ENCODE measurements at regions not wholly inside any gene's neighbourhood (a gene's known extent, or its start where the extent isn't known, plus 50 kb on each side); places are given as distances from the start of the nearest gene placed in this dataset.

GRCh38 chr7:17685141-17685540 is 255.2 kb downstream of the SNX13 start:
- TF ChIP-seq CTCF (IDR thresholded peaks at IDR 0.05) = no peak
- intact Hi-C loops (cut with DNase I) = loop anchor here (10.0 kb wide), 1 partner anchor 1070 kb away; no protein-coding TSS in a partner anchor
- H3K27me3 ChIP-seq = no peaks in the 10 kb centered on the region
- DNase-seq (ENCODE audit: low spot score in 2 of 2) = no peak
- H3K4me3 ChIP-seq = no peak overlapping the region
- H3K27ac ChIP-seq = no peak overlapping the region
- no peaks in the 10 kb centered on the region for H3K9me3 ChIP-seq
- H3K4me1 ChIP-seq = peaks cover 2 to 13% of the 10 kb centered on the region in 2 donors
- H3K36me3 ChIP-seq = no peaks in the 10 kb centered on the region

GRCh38 chr7:17687361-17687760 is 252.9 kb downstream of the SNX13 start:
- no peak for TF ChIP-seq CTCF (IDR thresholded peaks at IDR 0.05)
- Histone ChIP-seq H3K4me1 (peaks cover 1 to 5% of the 10 kb centered on the region in 2 donors), H3K9me3 (no peaks in the 10 kb centered on the region), H3K4me3 (no peak overlapping the region), H3K27ac (no peak overlapping the region), H3K27me3 (no peaks in the 10 kb centered on the region), H3K36me3 (no peaks in the 10 kb centered on the region)
- intact Hi-C loops (cut with DNase I) = loop anchor here (10.0 kb wide), 1 partner anchor 1067 kb away; no protein-coding TSS in a partner anchor
- no peak for DNase-seq (ENCODE audit: low spot score in 2 of 2)

GRCh38 chr7:17689361-17689902 is 250.9 kb downstream of the SNX13 start:
- no peak overlapping the region for H3K27ac ChIP-seq
- no peaks in the 10 kb centered on the region for H3K9me3 ChIP-seq
- no peaks in the 10 kb centered on the region for H3K36me3 ChIP-seq
- no peak for TF ChIP-seq CTCF (IDR thresholded peaks at IDR 0.05)
- no peaks in the 10 kb centered on the region for H3K27me3 ChIP-seq
- intact Hi-C loops (cut with DNase I) = loop anchor here (10.0 kb wide), 1 partner anchor 1065 kb away; no protein-coding TSS in a partner anchor
- DNase-seq (ENCODE audit: low spot score in 2 of 2) = no peak
- no peaks in the 10 kb centered on the region for H3K4me1 ChIP-seq
- no peak overlapping the region for H3K4me3 ChIP-seq

GRCh38 chr7:17690030-17690429 is 250.3 kb downstream of the SNX13 start:
- H3K36me3 ChIP-seq = no peaks in the 10 kb centered on the region
- no peaks in the 10 kb centered on the region for H3K4me1 ChIP-seq
- no peak overlapping the region for H3K4me3 ChIP-seq
- no peaks in the 10 kb centered on the region for H3K9me3 ChIP-seq
- no peak for DNase-seq (ENCODE audit: low spot score in 2 of 2)
- no peak for TF ChIP-seq CTCF (IDR thresholded peaks at IDR 0.05)
- H3K27me3 ChIP-seq = no peaks in the 10 kb centered on the region
- H3K27ac ChIP-seq = no peak overlapping the region
- intact Hi-C loops (cut with DNase I) = no loop called here

- intact Hi-C loops (cut with DNase I) = no loop called here
- no peaks in the 10 kb centered on the region for H3K27me3 ChIP-seq
- TF ChIP-seq CTCF (IDR thresholded peaks at IDR 0.05) = no peak
- no peak overlapping the region for H3K4me3 ChIP-seq
- H3K9me3 ChIP-seq = peaks cover 17 to 23% of the 10 kb centered on the region in 2 donors
- no peaks in the 10 kb centered on the region for H3K36me3 ChIP-seq
- DNase-seq (ENCODE audit: low spot score in 2 of 2) = peak in 1 of 2 donors; percentile 69
- H3K4me1 ChIP-seq = no peaks in the 10 kb centered on the region
- H3K27ac ChIP-seq = no peak overlapping the region
Observed at GRCh38 chr7:17696422-17696821, 243.9 kb downstream of the SNX13 start.

Measured in ascending aorta (tissue), 2 donors.